GM19238 (cell line): ENCODE measurements at regions not wholly inside any gene's neighbourhood (a gene's known extent, or its start where the extent isn't known, plus 50 kb on each side); places are given as distances from the start of the nearest gene placed in this dataset.
"Not testable (repeated sequence)": the region's sequence is repeated elsewhere in the genome, so short reads cannot be mapped to it uniquely, and the experiment has no call there.

Experiments
- DNase-seq: peaks from one replicate; pipeline ENCODE4 v3.0.0; 2011; ENCODE audit warnings: low spot score; ENCODE audit not compliant: insufficient read length

GRCh38 chr2:82748653-82749052, 1710.4 kb downstream of the SUCLG1 start:
- no peak for DNase-seq

GRCh38 chr2:82740527-82740926, 1718.6 kb downstream of the SUCLG1 start:
- no peak for DNase-seq

GRCh38 chr2:82737965-82738364, 1721.1 kb downstream of the SUCLG1 start:
- not testable (repeated sequence) for DNase-seq

DNA sequence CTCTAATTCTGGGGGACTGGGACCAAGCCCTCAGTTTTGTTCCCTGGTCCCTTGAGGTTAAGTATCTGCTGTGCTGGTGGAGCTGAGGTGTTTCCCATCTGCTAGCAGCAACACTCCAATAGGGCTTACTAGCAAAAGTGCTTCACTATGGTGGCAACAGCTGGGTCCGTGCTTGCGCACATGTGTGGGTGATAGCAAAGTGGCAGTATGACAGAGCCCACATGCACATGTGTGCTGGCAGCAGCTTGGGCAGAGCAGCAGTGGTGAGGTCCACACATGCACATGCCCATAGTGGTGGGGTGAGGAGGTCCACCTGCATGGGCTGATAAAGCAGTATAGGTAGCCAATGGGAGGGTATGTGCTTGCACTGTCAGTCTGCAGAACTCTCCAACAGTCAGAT, 1723.7 kb downstream of the SUCLG1 start:
- no peak for DNase-seq

- DNase-seq, result no peak
Measured at GRCh38 chr2:82731824-82732223, 1727.3 kb downstream of the SUCLG1 start.

DNA sequence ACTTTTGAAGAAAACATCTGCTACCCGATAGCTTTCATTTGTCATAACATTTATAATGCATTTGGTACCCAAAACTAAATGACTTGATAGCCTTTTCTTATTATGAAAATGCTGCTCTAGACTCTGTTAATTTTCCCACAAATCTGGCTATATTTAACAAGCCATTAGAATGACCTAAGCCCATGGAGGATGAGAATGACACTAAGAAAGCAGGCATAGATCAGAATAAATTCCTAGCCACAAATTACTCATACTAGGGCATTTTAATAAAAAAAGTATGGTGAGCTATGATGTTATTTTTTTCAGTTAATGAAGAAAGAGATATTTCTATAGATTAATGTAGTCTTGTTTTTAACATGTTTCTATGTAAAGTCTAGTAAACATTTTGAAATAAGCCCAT, 1728.3 kb downstream of the SUCLG1 start:
- DNase-seq, result no peak

DNA sequence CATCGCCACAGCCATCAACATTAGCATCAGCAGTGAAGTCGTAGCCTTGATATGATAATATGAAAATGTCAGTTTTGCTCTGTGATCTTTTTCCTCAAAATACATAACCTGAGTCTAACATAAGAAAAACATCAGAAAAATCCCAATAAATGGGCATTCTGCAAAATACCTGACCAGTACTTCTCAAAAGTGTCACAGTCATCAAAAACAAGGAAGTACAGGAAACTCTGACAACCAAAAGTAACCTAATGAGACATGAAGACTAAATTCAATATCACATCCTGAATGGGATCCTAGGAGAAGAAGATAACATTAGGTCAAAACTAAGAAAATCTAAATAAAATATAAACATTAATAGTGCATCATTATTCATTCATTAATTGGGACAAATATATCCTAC, 1731.0 kb downstream of the SUCLG1 start:
- no peak for DNase-seq

DNA sequence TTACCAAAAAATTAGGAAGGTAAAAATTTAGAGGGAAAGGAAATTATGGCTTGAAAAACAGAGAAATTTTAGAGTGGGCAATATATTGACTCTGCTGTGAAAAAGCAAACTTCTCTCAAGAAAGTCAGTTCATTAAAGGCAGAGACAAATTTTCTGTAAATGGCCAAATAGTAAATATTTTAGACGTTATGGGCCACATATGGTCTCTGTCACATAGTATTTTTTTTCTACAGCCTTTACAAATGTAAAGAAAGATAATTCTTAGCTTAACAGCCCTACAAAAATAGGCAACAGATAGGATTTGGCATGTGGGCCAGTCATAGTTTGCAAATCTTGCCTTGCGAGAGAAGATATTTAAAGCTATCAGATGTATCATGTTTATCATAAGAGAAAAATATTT, 1750.4 kb downstream of the SUCLG1 start:
- no peak for DNase-seq

DNA sequence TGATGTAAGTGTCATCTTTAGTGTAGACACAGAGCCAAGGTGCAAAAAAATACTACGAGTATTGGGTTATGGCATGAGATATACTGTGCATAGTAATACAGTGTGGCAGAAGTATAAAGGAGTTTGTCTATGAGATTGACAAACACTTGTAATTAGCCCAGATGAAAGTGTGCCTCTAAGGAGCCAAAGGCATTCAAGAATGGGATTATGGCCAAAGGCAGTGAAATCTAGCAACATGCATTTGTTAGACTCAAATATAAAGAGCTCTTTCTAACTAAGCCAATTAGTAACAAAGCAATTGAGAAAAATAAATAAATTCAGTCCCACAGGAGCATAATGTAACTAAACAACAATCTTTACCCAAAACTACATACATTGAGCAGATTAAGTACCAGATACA, 1761.8 kb downstream of the SUCLG1 start:
- no peak for DNase-seq

DNA sequence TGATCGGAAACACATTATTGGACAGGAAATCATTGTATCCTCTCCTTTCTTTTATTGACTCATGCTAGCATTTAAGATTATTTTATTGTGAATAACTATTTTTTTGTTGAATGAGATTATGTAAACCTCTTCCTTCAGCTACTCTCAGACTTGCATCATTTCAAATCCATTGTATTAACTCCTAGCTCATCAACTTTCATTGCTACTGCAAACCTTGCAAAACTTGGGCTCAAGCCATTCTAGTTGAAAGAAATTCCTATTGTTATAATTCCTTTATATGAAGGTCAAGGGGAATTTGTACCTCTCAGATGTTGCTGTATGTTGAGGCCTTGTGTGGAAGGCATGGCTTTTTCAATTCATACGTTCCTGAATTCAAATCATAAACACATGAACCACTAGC, 1764.6 kb downstream of the SUCLG1 start:
- DNase-seq, result no peak

DNA sequence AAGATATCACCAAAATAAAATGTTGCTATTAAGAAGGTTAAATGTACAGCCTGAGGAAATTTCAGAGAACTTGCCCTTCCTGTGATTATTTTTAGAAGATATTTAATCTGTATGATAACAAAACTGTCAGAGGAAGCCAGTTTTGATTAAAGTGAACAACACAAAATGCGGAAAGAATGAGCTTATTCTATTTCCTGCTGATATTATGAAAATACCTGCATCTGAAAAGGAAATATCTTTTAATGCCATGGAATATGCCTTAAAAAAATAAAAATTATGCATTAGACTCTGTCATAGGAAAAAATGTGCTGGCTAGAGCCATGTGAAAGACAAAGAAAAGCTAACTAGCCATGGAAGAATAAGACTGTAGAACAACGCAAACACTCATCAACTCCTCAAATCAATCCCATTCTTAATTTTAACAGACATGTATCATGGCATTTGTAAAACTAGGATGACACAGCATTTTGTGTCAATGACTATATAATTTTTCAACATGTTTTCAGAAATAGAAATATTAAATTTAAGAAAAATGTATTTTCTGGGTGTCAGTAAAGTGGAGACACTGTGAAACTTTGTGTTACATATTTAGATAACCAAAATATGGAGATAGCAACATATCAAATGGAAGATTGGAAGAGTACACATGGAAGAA, 1768.2 kb downstream of the SUCLG1 start:
- no peak for DNase-seq

- no peak for DNase-seq
Measured at GRCh38 chr2:82675186-82675585, 1783.9 kb downstream of the SUCLG1 start.

DNA sequence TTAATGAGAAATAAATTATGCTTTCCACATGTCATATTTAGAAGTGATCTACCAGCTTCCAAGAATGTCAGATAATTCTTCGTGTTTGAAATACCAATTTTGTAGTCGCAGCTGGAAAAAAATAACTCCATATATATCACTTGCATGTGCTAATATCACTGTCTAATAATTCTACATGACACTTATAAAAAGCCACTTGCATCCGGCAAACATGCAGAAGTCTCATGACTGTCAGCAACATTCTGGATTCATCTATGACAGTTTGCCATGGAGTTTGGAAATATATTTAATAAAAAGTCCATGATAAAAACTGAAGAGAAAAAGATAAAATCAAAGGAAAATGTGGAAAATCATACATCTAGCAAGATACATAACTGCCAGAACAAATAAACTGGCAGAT, 1784.4 kb downstream of the SUCLG1 start:
- no peak for DNase-seq

DNA sequence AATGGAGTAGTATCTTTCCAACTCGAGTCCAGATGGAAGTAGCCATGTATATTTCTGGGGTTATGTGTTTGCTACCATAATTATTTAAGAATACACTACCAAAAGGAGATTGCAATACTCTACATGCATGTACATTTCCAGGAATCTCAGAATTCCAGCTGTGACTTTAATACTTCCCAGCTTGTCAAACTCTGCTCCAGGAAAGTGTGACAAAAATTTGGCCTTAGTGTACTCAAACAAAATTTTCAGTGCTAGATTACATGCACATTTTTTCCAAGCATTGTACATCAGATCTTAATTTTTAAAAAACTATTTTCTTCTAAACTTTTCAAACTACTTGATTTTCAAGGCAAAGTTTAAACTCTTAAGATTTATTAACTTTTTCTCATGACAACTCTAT, 1791.6 kb downstream of the SUCLG1 start:
- no peak for DNase-seq

GRCh38 chr2:82665691-82666090, 1793.4 kb downstream of the SUCLG1 start:
- no peak for DNase-seq

- no peak for DNase-seq
Measured at GRCh38 chr2:82657106-82657505, 1802.0 kb downstream of the SUCLG1 start.

- DNase-seq, result no peak
Measured at GRCh38 chr2:82656420-82656819, 1802.7 kb downstream of the SUCLG1 start.

DNA sequence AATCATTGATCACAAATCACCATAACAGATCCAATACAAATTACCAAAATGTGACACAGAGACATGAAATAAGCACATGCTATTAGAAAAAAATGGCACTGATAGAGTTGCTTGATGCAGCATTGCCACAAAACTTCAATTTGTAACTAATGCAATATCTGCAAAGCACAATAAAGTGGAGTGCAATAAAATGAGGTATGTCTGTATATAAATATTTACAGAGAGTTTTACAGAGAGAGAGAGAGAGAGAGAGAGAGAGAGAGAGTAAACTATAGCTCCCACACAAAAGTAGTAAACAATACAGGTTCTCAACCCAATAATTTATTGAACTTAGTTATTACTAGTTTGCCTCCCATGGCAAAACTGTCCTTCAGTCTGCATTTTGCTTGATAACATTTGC, 1807.0 kb downstream of the SUCLG1 start:
- no peak for DNase-seq

DNA sequence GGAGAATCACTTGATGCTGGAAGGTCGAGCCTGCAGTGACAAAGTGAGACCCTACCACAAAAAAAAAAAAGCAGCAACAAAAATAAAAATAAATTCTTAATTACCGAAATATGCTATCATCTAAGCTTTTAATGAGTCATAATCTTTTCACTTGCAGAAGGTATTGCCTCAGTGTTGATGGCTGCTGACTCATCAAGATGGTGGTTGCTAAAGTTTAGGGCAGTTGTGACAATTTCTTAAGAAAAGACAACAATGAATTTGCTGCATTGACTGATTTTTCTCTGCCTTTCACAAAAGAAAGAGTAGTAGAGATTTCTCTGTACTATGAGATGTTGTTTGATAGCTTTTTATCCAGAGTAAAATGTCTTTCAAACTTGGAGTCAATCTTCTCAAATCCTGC, 1809.0 kb downstream of the SUCLG1 start:
- DNase-seq, result no peak

DNA sequence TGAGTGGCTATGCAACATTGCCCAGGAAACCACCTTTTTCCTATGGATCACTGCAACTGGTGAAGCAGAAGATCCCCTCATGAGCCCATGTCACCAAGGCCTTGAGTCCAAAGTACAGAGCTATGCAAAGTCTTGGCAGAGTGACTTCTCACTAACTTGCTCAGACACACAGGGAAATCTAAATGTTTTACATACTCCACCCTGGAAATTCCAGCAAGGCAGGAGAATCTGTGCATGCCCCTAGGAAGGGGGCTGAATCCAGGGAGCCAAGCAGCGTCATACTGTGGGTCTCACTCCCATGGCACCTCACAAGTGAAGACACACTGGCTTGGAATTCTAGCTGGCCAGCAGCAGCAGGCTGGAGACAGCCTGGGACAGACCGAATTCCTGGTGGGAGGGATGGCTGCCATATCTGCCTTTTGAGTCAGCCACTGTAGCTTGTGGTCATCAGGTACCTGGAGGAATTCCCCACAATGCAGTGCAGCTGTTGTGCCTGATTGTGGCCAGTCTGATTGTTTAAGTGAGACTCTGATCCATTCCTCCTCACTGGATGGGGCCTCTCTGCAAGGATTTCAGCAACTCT, 1817.4 kb downstream of the SUCLG1 start:
- no peak for DNase-seq

DNA sequence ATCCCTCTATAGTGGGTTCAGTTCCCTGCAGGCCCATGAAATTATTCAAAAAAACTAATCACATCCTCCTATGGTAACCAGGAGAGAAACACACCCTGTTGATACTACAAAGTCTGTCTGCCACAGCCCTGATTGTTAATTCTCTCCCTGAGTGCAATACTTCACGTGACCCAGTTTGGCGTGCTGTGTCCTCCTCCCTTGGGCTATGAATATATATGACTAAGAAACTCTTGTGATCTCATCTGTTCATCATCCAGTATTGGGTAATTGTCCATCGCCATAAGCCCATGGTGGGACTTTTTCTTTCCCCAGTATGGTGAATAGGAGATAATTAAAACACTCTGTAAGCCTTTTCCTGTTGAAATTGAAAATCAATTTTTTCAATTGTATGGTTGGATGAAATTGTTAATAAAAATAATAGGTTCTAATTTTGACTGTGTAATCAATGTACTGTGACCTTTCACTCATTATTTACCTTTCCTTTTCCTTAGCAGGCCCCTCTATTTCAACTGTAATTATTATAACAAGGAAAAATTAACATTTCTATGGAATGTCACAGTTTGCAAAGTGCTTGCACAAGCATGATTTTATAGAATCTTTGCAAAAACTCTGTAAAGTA, 1822.6 kb downstream of the SUCLG1 start:
- DNase-seq, result no peak

GRCh38 chr2:82599021-82599420, 1860.1 kb downstream of the SUCLG1 start:
- no peak for DNase-seq

GRCh38 chr2:82596581-82596980, 1862.5 kb downstream of the SUCLG1 start:
- DNase-seq, result no peak
